Fibroblast of skin of right biceps (primary cell): ENCODE measurements at regions not wholly inside any gene's neighbourhood (a gene's known extent, or its start where the extent isn't known, plus 50 kb on each side); places are given as distances from the start of the nearest gene placed in this dataset.
"Not testable (repeated sequence)": the region's sequence is repeated elsewhere in the genome, so short reads cannot be mapped to it uniquely, and the experiment has no call there.

Experiments used
- DNase-seq: peaks from one replicate; pipeline ENCODE4 v3.0.0-alpha.2; 2013

- DNase-seq: no peak
Observed at GRCh38 chr5:36392186-36392585, 90.5 kb upstream of the RANBP3L start.

DNA sequence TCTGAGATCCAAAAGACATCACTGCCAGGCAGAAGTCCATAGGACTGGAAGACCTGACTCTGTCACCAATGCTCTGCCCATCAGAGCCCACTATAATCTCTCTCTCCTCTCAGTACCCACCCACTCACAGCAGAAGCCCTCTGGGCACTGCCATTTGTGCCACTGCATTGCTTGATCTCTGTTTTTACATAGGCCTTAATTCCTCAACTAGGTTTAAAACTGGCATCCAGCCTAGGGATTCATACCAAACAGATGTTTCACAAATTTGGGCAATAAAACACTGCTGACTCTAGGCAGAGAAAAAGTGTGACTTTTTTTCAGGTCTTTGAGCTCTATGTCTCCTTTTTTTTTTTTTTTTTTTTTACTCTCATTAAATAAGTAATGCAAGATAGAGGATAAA is 91.1 kb upstream of the RANBP3L start:
- peak; percentile 71 for DNase-seq

GRCh38 chr5:36393656-36394428 is 92.1 kb upstream of the RANBP3L start:
- DNase-seq: no peak

DNA sequence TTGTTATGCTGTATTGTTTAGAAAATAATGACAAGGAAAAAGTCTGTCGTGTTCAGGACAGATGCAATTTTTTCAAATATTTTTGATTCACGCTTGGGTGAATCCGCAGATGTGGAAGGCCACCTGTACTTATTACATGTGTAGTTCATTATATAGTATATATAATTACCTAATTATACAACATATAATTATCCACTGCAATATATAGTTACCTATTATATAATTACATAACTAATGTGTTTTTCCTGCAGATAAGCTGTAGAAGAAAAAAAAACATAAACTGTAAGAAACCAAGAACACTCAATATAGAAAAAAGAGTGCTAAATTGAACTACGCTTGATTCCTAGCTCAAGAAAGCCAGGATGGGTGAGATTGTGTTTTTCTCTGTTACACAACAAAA is 93.6 kb upstream of the RANBP3L start:
- no peak for DNase-seq

- DNase-seq: not testable (repeated sequence)
Observed at GRCh38 chr5:36395947-36396346, 94.2 kb upstream of the RANBP3L start.

GRCh38 chr5:36396640-36397039 is 94.9 kb upstream of the RANBP3L start:
- peak; percentile 28 for DNase-seq

DNA sequence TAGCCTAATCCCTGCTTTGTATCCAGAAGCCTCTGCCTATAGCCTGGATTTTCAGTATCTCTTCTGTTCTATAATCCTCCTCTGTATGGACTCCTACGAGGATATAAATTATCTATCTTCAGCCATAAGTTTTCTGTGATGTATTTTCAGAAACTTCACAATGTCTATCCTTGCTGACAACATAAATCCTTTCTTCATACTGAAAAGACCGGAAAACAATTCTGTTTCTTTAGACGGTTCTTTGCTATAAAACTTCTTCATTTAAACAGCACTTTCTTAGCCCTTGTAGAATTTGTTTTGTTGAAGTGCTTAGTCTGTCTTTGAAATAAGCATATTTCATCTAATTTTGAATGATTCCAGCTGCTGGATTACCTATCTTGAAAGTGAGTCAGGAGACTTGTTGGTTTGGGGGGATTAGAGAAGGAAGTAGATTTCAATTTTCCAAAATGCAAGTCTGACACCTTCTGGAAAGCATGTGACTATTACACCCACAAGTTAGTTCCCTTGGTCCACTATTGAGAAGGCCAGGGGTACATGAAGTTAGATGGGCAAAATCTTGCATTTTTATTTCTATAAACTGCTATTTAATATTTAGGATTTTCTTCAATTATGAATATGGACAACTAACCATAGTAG is 96.3 kb upstream of the RANBP3L start:
- DNase-seq: peak; percentile 71

GRCh38 chr5:36402512-36402906 is 100.8 kb upstream of the RANBP3L start:
- DNase-seq: no peak

DNA sequence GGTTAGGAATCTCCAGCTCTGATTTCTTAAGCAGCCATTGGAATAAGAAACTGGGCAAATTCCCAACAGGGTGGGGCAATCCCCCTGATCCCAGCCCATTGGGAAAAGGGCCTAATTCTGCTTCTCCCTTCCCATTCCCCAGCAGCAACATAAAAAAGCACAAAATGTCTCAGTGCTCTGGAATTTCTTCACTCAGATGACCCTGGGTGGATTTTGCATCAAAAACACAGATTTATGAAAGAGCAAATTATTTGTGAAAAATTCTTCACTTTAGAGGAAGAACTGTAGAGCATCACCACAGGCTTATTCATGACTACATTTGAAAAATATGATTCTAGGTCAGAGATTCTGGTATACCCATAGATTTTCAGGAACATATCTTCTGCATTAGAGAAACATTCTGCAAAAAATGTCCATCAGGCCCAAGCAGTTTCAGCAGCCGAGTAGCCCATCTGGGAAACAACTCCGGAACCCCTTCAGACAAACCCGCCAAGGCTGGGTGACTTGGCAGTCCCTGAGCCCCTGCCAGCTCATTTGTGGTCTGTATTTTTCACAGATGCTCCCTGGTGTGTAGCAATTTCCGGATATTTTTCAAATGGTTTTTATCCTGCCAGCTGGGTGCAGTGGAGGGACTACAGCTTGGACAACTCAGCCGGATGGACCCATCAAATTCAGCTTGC is 102.1 kb upstream of the RANBP3L start:
- peak; percentile 95 for DNase-seq

GRCh38 chr5:36406023-36406422 is 104.3 kb upstream of the RANBP3L start:
- no peak for DNase-seq

- peak; percentile 80 for DNase-seq
Observed at GRCh38 chr5:36407396-36407795, 105.7 kb upstream of the RANBP3L start.

DNA sequence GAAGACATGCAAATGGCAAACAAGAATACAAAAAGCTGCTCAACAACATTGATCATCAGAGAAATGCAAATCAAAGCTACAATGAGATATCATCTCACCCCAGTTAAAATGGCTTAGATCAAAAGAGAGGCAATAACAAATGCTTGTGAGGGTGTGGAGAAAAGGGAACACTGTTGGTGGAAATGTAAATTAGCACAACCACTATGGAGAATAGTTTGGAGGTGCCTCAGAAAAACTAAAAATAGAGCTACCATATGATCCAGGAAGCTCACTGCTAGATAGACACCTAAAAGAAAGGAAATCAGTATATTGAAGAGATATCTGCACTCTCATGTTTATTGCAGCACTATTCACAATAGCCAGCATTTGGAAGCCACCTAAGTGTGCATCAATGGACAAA is 108.0 kb upstream of the RANBP3L start:
- not testable (repeated sequence) for DNase-seq

DNA sequence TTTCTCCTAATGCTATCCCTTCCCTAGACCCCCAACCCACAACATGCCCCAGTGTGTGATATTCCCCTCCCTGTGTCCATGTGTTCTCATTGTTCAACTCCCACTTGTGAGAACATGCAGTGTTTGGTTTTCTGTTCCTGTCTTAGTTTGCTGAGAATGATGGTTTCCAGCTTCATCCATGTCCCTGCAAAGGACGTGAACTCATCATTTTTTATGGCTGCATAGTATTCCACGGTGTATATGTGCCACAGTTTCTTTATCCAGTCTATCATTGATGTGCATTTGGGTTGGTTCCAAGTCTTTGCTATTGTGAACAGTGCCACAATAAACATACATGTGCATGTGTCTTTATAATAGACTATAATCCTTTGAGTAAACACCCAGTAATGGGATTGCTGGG is 109.0 kb upstream of the RANBP3L start:
- DNase-seq: not testable (repeated sequence)

- peak; percentile 65 for DNase-seq
Observed at GRCh38 chr5:36414869-36415282, 113.2 kb upstream of the RANBP3L start.

DNA sequence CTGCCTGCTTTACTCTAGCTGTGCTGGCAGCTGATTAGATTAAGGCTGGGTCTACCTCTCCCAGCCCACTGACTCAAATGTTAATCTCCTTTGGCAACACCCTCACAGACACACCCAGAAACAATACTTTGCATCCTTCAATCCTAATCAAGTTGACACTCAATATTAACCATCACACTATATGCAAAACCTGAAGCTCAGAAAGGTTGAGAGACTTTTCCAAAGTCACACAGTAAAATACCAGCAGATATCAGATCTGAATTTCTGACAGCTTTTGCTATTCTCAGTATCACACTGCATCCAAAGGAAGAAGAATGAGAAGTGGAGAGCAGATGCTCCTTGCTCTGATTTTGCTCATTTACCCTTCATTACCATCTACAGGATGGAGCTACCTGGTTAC is 114.9 kb upstream of the RANBP3L start:
- DNase-seq: no peak

GRCh38 chr5:36417221-36417620 is 115.5 kb upstream of the RANBP3L start:
- peak; percentile 26 for DNase-seq

DNA sequence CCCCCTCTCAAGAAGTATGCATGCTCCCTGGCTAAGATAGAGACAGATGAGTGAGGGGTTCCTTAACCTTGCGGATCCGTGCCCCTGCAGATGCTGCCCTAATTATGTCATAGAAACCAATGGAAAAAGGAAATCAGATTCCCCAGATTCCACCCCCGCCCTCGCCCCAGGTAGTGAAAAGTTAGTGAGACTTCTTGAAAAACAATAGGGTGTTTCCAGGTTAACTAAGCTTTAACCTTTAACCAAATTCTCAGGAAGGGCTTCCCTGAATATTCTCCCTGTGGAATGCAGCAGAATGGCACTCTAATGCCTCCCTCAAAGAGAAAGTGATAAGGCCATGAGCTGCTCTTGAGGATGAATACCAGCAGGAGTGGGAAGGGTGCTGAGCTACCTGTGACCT is 116.0 kb upstream of the RANBP3L start:
- no peak for DNase-seq

DNA sequence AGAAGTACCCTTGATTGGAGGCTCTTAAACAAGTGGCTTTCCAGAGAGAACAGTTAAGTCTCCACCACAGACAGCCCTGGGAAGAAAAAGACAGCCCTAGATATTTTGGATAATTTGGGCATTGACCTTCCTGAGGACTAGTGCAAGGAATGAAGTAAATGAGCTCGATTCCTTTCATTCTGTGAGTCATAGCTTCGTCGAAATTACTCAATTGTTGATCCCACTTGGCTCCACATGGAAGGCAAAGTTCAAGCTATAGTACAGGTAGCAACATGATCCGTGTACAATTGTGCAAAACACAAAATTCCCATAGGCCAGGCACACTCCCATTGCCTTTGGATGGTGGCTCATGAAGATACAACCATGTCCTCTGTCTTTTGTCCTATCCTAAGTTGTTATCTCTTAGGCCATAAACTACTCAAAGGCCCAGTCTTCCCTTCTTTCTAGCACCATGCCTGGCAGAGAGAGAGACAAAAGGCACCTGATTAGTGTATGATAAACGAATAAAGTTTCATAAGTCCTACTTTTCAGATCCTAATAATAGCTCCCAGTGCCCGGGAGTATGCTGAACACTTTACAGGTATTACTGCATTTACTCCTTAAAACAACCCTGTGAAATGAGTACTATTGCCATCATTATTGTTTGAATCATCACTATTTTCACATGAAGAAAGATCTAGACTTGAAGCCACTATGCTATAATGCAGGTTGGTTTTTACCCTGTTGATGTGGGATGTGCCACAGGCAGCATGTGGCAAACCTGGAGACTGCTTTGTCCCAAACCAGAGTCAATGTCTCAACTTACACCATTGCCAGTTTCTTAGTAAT is 116.7 kb upstream of the RANBP3L start:
- DNase-seq: peak; percentile 20

DNA sequence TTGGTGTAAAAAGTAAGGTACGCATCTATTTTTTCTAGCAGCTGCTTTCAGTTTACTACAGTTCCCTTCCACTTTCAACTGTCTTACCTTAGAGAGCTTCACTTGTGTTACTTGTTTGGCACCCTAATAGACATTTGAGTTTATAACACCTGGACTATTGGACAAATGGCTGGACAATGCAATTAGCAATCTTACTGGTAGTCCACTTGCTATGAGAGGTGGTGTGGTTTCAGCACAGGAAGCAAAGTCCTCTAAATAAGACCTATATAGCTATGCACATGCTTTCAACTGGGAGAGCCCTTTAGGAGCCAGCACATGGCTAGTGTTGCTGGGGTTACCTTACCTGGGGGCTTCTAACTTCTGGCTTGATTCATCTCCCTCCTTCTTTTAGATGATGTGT is 119.6 kb upstream of the RANBP3L start:
- no peak for DNase-seq

GRCh38 chr5:36422952-36423351 is 121.2 kb upstream of the RANBP3L start:
- peak; percentile 61 for DNase-seq

DNA sequence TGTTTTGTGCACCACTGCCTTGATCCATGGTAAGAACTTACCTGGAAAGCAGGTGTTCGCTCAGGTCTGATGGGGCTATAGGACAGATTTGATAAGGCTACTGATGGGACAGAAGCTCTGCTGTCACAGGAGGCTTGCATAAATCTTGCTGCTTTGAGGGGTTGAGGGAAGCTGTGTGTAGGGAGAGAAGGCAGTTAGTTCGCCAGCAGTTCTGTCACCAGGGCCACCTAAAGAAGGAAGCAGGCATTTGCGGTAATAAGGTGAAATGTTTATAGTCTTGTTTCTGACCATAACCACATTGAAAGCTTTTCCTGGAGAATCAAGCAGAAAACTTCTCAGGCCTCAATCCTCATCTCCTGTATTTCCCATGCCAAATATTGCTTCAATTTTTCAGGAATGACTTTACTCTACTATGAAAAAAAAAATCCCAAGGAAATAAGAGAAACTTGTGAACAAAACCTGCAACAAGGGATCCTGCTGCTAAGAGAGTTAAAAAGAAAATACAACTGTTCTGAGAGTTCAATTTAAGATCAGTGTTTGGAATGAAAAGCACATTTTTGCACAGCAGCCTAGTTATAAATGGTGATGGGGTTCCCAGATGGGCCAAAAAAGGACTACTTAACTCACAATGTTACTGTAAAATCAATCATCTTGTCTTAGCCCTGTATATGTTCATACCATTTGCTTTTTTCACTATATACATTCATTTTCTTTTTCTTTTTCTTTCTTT is 122.0 kb upstream of the RANBP3L start:
- DNase-seq: peak; percentile 10

GRCh38 chr5:36426070-36426469 is 124.4 kb upstream of the RANBP3L start:
- DNase-seq: not testable (repeated sequence)
